ENCODE measurements at regions not wholly inside any gene's neighbourhood (a gene's known extent, or its start where the extent isn't known, plus 50 kb on each side); places are given as distances from the start of the nearest gene placed in this dataset.

GRCh38 chr2:20540587-20541293 lies 93.9 kb downstream of the RHOB start:
- TF ChIP-seq CTCF (IDR thresholded peaks at IDR 0.05; ENCODE audit: low read depth, low read length) (no peak), POLR2A (IDR thresholded peaks at IDR 0.05; ENCODE audit: extremely low read depth, insufficient read length) (no peak)
